ENCODE measurements at regions not wholly inside any gene's neighbourhood (a gene's known extent, or its start where the extent isn't known, plus 50 kb on each side); places are given as distances from the start of the nearest gene placed in this dataset.

DNA sequence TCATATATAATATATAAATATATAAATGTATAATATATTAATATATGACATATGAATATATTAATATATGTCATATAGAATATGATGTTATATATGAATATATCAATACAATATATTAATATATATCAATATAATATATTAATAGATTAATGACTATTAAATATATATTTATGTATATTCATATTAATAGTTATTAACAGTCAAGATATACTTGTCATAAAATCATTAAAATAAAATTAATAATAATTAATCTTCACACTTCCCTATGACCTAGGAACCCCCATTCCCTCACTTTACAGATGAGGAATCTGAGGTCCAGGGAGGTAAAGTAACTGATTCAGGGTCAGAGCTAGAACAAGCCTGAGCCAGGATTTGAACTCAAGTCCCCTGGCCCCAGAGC, 70.6 kb upstream of the SLC6A11 start (continued):
- TF ChIP-seq ZNF70 (CRISPR knock-in tag; IDR thresholded peaks at IDR 0.05) (no peak), ZFP3 (CRISPR knock-in tag; IDR thresholded peaks at IDR 0.05) (no peak), ZFP30 (CRISPR knock-in tag; IDR thresholded peaks at IDR 0.05) (no peak), ISL1 (CRISPR knock-in tag; IDR thresholded peaks at IDR 0.05) (no peak)
- TF ChIP-seq, protein P1, sequence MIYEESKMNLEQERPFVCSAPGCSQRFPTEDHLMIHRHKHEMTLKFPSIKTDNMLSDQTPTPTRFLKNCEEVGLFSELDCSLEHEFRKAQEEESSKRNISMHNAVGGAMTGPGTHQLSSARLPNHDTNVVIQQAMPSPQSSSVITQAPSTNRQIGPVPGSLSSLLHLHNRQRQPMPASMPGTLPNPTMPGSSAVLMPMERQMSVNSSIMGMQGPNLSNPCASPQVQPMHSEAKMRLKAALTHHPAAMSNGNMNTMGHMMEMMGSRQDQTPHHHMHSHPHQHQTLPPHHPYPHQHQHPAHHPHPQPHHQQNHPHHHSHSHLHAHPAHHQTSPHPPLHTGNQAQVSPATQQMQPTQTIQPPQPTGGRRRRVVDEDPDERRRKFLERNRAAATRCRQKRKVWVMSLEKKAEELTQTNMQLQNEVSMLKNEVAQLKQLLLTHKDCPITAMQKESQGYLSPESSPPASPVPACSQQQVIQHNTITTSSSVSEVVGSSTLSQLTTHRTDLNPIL (CRISPR knock-in tag; IDR thresholded peaks at IDR 0.05; ENCODE audit: low read depth), result no peak

GRCh38 chr3:10746001-10746400, 70.0 kb upstream of the SLC6A11 start:
- TF ChIP-seq CSDC2 (CRISPR knock-in tag; IDR thresholded peaks at IDR 0.05) (no peak), ZFP30 (CRISPR knock-in tag; IDR thresholded peaks at IDR 0.05) (no peak)
- no peak for ATAC-seq

- TF ChIP-seq CSRNP3 (CRISPR knock-in tag; IDR thresholded peaks at IDR 0.05) (no peak), PATZ1 (CRISPR knock-in tag; IDR thresholded peaks at IDR 0.05; ENCODE audit: borderline replicate concordance) (no peak), ISL1 (CRISPR knock-in tag; IDR thresholded peaks at IDR 0.05) (no peak), PPARA (CRISPR knock-in tag; IDR thresholded peaks at IDR 0.05; ENCODE audit: borderline replicate concordance) (no peak), TOX (CRISPR knock-in tag; IDR thresholded peaks at IDR 0.05; ENCODE audit: borderline replicate concordance) (no peak), ESRRG (CRISPR knock-in tag; IDR thresholded peaks at IDR 0.05) (no peak), RARB (CRISPR knock-in tag; IDR thresholded peaks at IDR 0.05) (no peak), BACH2 (CRISPR knock-in tag; IDR thresholded peaks at IDR 0.05; ENCODE audit: borderline replicate concordance) (no peak), TCF4 (CRISPR knock-in tag; IDR thresholded peaks at IDR 0.05; ENCODE audit: borderline replicate concordance) (no peak), SNAI2 (CRISPR knock-in tag; IDR thresholded peaks at IDR 0.05) (no peak), ZNF70 (CRISPR knock-in tag; IDR thresholded peaks at IDR 0.05) (no peak), GLIS3 (CRISPR knock-in tag; IDR thresholded peaks at IDR 0.05) (no peak), ZNF8 (CRISPR knock-in tag; IDR thresholded peaks at IDR 0.05) (no peak), ZFP3 (CRISPR knock-in tag; IDR thresholded peaks at IDR 0.05) (no peak), POU6F1 (CRISPR knock-in tag; IDR thresholded peaks at IDR 0.05; ENCODE audit: borderline replicate concordance, low read depth) (no peak), ZNF565 (CRISPR knock-in tag; conservative IDR thresholded peaks at IDR 0.05; ENCODE audit: low read depth) (no peak)
- TF ChIP-seq, protein P1 (CRISPR knock-in tag; IDR thresholded peaks at IDR 0.05; ENCODE audit: low read depth), result no peak
- no peak for ATAC-seq
These were observed 69.3 kb upstream of the SLC6A11 start for GRCh38 chr3:10746684-10747083.

DNA sequence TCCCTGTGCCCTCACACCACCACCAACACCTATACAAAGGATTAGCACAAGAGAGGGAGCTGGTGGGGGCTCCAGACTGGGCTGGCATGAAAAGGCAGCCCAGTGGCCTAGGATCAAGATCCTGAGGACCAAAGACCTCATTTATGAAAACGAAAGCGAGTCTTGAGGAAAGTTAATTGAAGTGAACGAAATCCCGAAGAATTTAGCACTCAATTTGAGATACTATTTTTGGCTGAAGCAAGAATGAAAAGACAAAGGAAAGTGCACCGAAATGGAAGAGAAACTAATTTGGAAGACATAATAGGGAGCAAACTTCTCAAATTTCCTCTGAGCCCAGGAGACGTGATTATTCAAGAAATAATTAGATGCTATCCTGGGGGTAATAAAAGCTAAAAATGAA, 68.7 kb upstream of the SLC6A11 start:
- ATAC-seq, result no peak
- TF ChIP-seq CSRNP3 (CRISPR knock-in tag; IDR thresholded peaks at IDR 0.05) (no peak), GLIS3 (CRISPR knock-in tag; IDR thresholded peaks at IDR 0.05) (no peak), OSR1 (CRISPR knock-in tag; IDR thresholded peaks at IDR 0.05) (no peak), SNAI2 (CRISPR knock-in tag; IDR thresholded peaks at IDR 0.05) (no peak), PPARA (CRISPR knock-in tag; IDR thresholded peaks at IDR 0.05; ENCODE audit: borderline replicate concordance) (no peak), ZC3H10 (CRISPR knock-in tag; IDR thresholded peaks at IDR 0.05) (no peak), POU6F1 (CRISPR knock-in tag; IDR thresholded peaks at IDR 0.05; ENCODE audit: borderline replicate concordance, low read depth) (no peak), ARNTL (CRISPR knock-in tag; IDR thresholded peaks at IDR 0.05; ENCODE audit: borderline replicate concordance, low read depth) (no peak)
- TF ChIP-seq, protein P1 (CRISPR knock-in tag; IDR thresholded peaks at IDR 0.05; ENCODE audit: low read depth), result no peak
